HS-27A (cell line): ENCODE measurements at regions not wholly inside any gene's neighbourhood (a gene's known extent, or its start where the extent isn't known, plus 50 kb on each side); places are given as distances from the start of the nearest gene placed in this dataset.
"Not testable (repeated sequence)": the region's sequence is repeated elsewhere in the genome, so short reads cannot be mapped to it uniquely, and the experiment has no call there.

ENCODE experiments used
- DNase-seq: peaks from one replicate; pipeline ENCODE4 v3.0.0-alpha.2; 2012; ENCODE audit warnings: low read depth, missing footprints

DNA sequence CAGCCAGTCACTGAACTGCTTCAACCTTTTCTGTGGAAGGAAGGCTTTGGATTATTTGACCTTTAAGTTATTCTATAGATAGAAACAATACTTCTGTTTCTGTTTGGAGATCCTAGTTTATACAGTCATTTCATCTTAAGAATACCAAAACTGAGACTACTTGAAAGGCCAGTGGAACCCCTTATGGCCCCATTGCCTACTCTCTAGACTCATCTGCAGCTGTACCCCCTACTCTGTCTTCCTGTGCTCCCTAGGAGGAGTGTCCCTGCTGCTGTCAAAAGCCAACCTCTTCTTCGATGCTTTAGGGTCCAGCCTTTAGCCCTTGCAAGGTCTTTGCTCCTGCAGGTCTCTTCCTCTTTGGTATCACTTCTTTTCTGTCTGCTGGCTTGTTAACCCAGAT lies 169.6 kb downstream of the EDEM1 start:
- no peak for DNase-seq

DNA sequence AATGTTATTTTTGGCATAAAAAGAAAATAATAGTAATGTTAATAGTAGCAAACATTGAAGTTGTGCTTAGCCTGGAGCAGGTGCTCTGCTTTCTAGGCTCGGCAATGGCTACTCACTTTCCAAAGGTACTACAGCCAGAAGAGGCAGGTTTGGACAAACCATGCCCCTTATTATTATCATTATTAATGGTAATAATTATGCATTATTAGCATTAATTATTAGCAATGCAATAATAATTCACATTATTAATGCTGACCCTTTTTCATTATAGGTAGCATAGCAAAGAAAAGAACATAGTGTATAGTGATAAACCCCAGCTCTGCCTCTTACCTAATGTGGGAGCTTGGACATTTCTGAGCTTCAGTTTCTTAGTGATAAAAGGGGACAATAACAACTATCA lies 171.4 kb downstream of the EDEM1 start:
- DNase-seq = no peak

DNA sequence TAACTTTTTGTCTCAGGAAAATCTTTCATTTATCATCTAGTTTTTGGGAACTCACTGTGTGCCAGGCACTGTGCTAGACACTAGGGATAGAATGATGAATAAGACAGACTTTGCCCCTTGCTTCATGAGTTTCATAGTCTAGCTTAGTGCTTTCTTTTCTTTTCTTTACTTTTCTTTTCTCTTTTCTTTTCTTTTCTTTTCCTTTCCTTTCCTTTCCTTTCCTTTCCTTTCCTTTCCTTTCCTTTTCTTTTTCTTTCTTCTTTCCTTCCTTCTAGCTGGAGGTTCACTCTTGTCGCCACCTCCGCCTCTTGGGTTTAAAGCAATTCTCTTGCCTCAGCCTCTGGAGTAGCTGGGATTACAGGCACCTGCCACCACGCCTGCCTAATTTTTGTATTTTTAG lies 172.9 kb downstream of the EDEM1 start:
- DNase-seq = no peak

DNA sequence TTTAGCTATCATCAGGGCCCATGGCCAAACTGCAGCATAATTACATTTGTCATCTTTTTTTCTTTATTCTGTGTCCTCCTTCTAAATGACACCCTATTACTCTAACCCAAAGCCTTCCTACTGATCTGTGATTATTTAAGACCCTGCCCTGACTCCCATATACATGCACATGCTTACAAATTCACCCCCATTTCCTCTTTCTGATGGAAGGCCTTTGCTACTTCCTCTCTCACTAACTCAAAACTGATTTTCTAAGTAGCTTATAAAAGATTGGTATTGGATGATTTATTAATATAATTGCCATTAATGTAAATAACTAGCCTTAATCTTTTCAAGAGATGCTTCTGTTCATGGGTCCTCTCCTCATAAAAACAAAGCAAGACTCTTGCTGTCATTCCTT lies 179.2 kb downstream of the EDEM1 start:
- DNase-seq = no peak

DNA sequence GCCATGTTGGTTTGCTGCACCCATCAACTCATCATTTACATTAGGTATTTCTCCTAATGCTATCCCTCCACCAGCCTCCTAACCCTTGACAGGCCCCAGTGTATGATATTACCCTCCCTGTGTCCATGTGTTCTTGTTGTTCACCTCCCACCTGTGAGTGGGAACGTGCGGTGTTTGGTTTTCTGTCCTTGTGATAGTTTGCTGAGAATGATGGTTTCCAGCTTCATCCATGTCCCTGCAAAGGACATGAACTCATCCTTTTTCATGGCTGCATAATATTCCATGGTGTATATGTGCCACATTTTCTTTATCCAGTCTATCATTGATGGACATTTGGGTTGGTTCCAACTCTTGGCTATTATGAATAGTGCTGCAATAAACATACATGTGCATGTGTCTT lies 184.0 kb downstream of the EDEM1 start:
- DNase-seq = not testable (repeated sequence)

DNA sequence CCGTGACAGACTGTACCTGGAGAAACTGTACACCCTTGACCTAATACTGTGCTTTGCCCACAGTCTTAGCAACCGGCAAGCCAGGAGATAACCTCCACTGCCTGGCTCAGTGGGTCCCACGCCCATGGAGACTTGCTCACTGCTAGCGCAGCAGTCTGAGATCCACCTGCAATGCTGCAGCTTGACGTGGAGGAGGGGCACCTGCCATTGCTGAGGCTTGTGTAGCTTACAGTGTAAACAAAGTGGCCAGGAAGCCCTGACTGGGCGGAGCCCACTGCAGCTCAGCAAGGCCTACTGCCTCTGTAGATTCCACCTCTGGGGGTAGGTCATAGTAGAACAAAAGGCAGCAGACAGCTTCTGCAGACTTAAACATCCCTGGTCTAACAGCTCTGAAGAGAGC lies 189.3 kb downstream of the EDEM1 start:
- no peak for DNase-seq

DNA sequence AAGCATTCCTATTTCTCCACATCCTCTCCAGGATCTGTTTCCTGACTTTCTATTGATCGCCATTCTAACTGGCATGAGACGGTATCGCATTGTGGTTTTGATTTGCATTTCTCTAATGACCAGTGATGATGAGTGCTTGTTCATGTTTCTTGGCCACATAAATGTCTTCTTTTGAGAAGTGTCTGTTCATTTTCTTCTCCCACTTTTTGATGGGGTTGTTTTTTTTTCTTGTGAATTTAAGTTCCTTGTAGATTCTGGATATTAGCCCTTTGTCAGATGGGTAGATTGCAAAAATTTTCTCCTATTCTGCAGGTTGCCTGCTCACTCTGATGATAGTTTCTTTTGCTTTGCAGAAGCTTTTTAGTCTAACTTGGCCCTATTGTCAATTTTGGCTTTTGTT lies 191.8 kb downstream of the EDEM1 start:
- DNase-seq = not testable (repeated sequence)

DNA sequence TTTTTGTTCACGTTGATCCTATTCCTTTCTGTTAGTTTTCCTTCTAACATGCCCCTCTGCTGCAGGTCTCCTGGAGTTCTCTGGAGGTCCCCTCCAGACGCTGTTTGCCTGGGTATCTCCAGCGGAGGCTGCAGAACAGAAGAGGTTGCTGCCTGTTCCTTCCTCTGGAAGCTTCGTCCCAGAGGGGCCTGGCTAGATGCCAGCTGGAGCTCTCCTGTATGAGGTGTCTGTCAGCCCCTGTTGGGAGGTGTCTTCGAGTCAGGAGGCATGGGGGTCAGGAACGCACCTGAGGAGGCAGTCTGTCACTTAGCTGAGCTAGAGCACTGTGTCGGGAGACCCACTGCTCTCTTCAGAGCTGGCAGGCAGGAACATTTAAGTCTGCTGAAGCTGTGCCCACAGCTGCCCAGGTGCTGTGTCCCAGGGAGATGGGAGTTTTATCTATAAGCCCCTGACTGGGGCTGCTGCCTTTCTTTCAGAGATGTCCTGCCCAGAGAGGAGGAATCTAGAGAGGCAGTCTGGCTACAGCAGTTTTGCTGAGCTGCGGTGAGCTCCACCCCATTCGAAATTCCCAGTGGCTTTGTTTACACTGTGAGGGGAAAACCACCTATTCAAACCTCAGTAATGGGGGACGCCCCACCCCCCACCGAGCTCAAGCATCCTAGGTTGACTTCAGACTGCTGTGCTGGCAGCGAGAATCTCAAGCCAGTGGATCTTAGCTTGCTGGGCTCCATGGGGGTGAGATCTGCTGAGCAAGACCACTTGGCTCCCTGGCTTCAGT lies 196.2 kb downstream of the EDEM1 start:
- DNase-seq = not testable (repeated sequence)

DNA sequence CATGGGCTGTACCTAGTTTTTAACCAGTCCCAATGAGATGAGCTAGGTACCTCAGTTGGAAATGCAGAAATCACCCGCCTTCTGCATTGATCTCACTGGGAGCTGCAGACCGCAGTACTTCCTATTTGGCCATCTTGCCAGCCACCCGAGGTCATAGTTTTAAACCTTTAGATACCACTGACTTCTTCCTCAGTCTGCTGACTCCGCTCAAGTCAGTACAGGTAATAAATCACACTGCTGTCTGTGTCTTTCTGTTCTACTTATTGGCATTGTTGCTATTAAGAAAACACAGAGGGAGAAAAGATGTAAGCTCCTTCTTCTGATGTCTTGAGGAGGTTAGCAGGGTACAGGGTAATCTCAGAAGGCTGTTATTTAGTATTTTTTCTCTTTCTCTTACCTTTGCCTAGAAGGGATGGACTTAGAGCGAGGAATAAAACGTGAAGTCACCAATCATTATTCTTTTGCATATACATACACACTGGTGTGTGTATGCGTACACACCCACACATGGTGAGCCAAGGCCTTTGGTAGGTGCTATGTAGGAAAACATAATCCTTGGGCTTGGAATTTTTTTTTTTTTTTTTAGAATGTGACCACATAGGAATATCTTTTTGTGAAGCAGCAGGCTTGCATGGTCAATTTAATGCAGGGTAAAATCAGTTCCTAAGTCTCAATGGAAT lies 197.2 kb downstream of the EDEM1 start:
- no peak for DNase-seq

DNA sequence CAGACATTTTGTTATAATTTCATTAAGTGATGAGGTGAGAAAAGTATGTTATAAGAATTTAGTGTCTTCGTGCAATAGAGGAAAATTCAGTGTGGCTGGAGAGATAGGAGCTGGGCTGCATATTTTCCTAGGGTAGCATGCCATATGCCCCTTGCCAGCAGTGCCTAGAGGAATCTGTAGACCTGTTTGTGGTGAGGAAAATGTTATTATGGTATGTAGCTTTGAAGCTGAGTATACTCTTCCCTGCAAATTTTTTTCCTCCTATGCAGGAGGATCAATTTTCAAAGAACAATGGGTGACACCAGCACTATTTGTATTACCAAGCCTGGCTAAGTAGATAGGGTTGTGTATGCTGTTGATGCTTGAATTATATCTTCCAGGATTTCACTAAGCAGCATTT lies 200.6 kb downstream of the EDEM1 start:
- no peak for DNase-seq

DNA sequence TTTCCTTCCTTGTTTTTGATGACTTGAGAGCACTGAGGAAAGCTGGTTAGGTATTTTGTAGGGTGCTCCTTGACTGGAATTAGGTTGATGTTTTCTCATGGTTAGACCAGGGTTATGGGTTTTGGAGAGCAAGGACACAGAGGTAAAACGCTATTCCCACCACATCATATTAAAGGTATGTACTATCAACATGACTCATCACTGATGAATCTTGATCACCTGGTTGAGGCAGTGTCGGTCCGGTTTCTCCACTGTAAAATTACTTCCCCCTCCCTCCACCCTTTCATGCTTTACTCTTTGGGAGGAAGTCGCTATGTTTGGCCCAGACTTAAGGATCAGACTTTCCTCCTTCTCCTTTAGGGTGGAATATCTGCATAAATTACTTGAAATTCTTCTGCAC lies 201.6 kb downstream of the EDEM1 start:
- DNase-seq = no peak

DNA sequence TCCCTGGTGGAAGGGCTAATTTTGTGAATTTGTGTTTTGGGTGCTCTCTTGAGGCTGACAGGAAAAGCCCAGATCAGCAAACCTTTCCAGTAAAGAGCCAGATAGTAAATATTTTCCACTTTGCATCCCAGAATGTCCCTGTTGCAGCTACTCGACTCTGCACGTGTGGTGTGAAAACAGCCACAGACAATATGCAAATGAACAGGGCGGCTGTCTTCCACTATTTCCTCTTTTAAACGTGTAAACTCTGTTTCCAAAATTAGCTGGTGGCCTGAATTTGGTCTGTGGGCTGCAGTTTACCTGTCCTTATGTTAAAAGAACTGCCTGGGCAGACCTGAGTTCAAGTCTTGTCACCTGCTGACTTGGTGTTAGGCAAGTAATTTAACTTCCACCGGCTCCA lies 202.7 kb downstream of the EDEM1 start:
- no peak for DNase-seq

DNA sequence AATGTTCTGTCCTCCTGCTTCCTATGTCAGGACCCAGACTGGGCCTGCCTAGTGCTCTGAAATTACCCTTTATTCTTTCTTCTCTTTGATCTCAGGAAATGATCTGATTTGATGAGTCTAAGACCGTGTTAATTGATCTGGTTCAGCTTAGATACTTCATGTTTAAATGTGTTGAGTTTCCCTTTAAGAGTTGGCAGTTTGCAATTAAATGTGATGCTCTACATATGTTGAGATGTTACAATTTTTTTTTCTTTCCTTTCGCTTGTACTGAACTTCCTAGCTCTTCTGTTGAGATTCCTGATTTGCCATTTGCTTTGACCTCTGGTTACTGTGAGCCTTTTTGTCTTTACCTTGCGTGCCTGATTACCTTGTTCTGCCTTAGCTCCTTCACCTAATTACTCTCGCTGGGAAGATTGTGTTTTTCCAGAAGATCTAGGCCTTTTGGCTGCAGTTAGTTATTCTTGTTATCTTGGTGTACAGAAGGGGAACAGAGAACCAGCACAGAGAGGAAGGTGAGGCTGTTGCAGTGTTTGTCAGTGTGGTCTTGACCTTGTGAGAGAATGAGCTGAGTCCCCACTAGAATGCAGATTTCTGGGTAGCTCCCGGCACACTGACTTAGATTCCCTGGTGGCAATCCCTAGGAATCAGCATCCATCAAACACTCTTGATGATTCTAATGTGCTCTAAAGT lies 203.6 kb downstream of the EDEM1 start:
- DNase-seq = no peak

DNA sequence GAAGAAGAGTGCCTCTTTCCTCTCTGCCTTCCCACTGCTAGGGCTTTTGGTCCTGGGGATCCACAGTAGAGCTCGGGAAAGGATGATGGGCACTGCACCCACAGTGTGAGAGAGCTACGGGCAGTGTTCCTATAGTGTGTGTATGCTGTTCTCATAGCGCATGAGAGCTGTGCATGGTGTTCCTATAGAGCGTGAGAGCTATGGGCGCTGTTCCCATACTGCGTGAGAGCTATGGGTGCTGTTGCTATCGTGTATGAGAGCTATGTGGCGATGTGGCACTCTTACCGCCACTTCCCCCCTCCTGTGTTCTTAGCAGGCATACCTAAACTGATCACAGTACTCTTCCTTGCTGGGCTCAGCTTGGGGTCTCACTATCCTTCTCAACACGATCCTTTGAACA lies 213.5 kb downstream of the EDEM1 start:
- DNase-seq = no peak

DNA sequence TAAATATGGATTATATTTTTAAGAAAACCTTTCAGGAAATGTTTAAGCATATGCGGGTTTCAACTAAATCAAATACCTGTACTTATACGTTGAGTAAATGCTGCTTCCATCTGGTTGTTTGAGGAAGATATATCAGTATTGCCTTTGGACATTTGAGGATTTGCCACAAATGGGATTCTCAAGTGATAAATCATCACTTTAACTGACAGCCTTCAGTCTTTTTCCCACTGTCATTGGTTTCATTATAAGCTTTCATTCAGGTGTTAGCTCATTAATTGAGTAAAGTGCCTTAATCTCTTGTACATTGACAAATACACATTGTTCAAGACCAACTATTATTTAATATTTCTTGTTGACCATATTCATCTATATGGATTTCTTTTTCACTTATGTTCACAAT lies 217.2 kb downstream of the EDEM1 start:
- DNase-seq = no peak

DNA sequence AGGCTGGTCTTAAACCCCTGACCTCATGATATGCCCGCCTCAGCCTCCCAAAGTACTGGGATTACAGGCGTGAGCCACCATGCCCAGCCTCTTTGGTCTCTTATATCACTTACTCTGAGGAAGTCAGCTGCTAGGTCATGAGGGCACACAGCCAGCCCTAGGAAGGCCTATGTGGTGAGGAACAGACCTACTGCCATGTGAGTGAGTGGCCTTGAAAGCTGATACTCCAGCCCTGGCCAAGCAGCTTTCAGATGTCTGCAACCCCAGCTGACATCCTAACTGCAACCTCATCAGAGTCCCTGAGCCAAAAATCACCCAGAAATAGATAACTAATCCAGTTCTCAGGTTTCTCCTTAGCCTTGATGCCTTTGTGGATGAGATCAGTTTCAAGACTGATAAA lies 224.3 kb downstream of the EDEM1 start:
- no peak for DNase-seq

DNA sequence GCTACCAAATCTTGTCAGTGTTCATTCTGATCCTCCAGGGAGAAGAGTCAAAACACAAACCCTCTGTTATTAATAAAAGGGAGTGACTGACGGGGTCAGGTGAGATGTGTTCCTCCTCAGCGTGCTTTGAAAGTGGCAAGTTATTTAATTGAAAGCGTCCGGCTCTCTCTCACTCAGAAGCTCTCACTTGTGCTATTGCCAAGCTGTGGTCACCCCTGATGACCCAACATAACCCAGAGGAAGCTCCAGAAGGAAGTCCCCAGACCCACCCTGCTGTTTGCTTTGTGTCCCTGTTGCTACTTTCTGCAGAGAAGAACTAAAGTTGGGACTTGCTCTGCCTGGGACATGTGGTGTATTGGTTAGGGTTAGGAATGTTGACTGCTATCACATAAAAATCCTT lies 235.6 kb downstream of the EDEM1 start:
- no peak for DNase-seq

DNA sequence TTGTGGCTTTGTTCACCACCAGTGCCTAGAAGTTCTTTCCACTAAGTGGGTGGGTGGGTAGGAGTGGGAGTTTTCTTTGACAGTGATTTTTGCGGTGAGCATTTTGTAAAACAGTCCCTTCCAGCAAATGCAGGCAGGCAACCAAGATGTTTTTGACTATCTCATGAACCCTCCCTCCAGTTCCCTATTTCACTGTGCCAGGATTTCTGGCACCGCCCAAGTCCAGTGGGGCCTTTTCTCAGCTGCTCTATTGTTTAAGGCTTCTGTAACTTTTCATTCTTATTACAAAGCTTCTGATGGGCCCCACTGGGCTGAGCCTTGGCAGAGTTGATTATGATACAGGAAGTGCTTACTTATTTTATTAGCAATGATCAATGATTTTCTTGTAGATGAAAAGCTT lies 236.0 kb downstream of the EDEM1 start:
- DNase-seq = no peak

DNA sequence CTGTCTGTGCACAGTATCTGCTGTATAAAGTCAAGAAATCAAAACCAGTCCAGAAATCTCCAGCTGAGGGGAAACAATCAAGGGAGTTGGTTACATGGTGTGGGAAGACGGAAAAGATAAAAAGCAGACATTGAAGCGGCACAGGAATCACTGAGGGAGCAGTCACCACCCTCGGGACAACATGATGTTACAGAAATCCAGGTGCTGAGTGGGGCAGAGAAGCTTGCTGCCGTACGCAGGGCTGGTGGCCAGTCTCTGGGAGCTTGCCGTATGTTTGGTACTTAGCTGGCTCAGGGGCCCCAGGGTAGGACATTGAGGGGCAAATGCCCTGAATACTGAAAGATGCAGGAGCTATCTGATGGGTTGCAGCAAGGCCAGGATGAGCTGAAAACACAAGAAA lies 237.9 kb downstream of the EDEM1 start:
- no peak for DNase-seq

DNA sequence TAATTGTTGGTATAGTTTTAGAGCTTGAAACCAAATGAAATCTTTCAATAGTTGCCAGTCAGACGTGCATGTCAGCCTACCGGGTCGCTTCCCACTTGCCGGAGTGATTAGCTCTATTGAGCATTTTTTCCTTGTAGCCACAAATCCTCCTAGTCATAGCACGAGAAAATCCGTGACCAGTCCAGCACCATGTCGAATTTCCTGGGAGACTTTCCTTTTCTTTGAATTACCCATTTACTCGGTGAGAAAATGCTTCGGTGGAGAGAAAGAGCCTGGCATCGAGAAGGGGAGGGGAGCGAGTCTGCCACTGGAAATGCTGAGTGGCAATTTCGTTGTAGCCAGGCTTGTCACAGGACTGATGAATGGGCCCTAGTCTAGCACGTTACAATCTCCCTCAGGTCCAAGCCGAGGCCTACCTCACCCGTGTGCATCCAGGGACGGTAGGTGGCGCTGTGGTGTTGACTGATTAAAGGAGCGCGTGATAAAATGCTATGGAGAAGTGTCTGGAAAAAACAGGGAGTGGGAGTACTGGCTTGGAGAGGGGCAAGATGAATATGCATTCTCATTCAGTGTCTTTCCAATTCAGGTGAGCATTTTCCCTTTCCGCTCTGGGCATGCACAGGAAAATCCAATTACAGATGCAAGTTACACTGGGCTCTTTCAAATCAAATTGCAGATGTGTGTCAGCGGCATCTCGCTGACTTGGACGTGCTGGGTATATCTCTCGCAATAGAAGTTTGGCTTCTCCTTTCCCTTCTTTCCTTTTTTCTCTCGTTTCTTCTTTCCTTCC lies 238.8 kb downstream of the EDEM1 start:
- peak; percentile 5 for DNase-seq

DNA sequence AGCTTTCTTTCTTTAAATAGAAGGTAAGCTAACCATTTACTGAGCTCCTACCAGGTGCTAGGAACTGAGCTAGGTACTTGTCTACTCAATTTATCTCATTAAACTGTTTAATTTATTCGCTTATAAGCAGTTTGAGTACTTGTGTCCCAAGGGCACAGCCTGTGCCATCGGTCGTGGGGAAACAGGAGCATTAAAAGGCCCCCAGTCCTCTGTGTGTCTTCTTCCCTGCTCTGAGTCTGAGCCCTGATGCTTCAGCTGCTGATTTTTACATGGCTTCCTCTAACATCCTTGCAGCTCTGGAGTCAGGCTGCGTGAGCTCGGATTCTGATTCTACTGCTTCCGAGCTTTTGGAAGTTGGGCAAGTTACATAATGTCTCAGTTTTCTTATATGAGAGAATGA lies 239.5 kb downstream of the EDEM1 start:
- no peak for DNase-seq

DNA sequence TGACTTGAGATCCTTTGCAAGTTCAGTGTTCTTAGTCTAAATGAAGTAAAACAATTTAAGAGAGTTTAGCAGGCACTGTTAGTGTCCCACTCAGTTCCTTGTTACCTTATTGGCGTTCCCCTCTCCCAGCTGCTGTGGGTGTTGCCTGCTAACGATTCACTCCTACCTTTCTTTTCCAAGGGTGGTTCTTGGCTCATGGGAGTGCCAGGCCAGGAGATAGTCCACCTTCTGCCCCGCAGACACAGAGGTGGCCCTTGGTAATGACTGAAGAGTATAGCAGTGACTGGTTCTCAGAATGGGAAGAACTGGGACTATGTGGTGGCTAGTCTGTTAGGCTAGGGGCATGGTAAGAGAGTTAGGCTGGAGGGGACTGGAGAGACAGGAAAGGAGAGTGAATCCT lies 240.4 kb downstream of the EDEM1 start:
- no peak for DNase-seq
